ENCODE measurements at regions not wholly inside any gene's neighbourhood (a gene's known extent, or its start where the extent isn't known, plus 50 kb on each side); places are given as distances from the start of the nearest gene placed in this dataset.

GRCh38 chr6:137693711-137694110 is 173.3 kb upstream of the TNFAIP3 start:
- H3K4me3 ChIP-seq (ENCODE audit: low read depth, low read length): no peak overlapping the region
- TF ChIP-seq CTCF (IDR thresholded peaks at IDR 0.05; ENCODE audit: insufficient read depth, low read depth, low read length, missing control alignments): no peak
- DNase-seq (ENCODE audit: low read depth): no peak

DNA sequence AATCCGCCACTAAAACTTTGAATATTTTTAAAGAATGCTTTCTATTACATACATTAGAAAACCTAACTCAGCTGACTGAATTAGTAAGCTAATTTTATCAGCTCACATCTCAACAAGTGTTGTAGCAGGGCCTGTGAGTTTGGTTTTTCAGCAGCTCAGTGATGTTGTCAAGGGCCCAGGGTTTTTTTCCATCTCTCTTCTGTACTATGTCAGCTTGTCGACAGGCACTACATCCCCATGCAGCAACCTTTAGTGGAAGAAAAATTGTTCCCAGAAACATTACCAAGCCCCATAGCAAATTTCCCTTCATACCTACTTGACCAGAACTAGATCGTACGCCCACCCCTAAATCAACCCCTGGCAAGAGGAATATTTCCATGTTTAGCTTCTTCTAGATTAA is 170.3 kb upstream of the TNFAIP3 start:
- no peak for TF ChIP-seq CTCF (IDR thresholded peaks at IDR 0.05; ENCODE audit: insufficient read depth, low read depth, low read length, missing control alignments)
- H3K4me3 ChIP-seq (ENCODE audit: low read depth, low read length): no peak overlapping the region
- DNase-seq (ENCODE audit: low read depth): no peak

DNA sequence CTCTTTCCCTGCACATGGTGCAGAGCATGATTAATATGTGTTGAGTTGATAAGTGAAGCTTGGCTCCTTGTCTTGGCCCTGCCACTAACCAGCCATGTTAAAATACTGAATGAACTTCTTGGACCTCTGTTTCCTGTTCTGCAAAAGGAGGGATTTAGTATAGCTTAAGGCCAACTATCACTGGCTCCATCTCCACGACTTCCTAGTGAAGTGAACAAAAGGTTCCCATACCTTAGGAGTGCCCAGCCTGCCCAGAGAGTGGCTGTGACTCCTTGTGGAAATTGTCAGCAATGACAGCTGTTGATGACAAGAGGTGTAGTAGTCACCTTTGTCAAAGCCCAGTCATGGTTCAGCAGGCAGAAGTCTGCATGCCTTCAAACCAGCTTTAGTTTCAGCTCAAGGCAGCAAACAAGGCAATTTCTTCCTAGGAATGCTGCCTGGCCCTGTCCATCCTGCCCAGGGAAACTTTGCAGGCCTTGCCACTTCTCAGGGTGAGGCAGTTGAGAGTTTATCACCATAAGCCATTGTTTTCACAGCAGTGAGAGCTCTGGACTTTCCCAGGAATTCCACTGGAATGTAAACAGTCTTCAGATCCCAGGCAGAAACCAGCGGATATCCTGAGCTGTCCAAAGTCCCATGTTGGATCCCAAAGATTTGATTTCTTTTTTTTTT is 169.7 kb upstream of the TNFAIP3 start:
- TF ChIP-seq CTCF (IDR thresholded peaks at IDR 0.05; ENCODE audit: insufficient read depth, low read depth, low read length, missing control alignments): peak; percentile 23
- H3K4me3 ChIP-seq (ENCODE audit: low read depth, low read length): no peak overlapping the region
- peak; percentile 58 for DNase-seq (ENCODE audit: low read depth)

DNA sequence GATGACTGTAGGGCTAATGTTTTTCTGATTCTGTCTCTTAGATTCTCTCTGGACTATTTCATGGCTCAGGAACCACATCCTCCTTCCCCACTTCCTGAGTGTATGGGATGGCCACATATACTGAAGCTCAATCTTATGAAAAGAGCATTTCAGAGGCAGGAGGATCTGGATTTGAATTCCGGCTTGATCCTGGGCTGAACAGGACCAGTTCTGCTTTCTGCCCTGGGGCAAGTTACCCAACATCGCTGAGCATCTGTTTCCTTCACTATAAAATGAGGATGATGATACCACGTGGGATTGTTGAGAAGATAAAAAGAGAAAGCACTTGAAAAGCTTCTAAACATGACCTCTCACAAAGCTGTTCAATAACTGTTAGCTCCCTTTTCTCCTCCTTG is 168.4 kb upstream of the TNFAIP3 start:
- no peak for DNase-seq (ENCODE audit: low read depth)

DNA sequence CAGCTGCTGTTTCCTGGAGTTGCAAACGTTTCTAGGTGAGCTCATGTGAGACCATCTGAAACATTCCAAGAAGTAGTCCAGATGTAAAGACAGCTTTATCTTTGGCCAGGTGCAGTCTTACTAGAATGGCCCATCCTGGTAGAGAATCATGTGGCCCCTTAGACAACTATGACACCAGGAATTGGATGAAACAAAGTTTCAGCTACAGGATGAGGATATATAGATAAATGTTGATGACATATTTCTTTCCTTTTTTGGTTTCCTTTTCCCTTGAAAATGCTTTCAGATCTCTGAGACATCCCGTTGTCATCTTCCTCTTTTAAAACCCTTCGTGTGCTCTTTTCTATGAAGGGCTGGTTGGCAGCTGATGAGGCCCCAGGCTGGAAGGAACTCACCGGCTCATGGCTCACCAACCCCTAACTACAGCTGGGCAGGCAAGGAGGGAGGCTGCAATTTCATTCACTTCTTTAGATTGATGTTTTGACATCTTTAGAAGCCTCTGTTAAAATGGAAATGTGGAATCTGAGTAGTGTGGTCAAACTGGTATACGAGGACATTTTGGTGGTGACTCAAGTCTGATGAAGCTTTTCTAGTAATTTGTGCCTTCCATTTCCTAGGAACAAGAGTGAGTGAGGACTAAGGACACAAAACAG is 167.9 kb upstream of the TNFAIP3 start:
- H3K4me3 ChIP-seq (ENCODE audit: low read depth, low read length): no peak overlapping the region
- TF ChIP-seq CTCF (IDR thresholded peaks at IDR 0.05; ENCODE audit: insufficient read depth, low read depth, low read length, missing control alignments): no peak
- DNase-seq (ENCODE audit: low read depth): peak; percentile 10

More for the DNA sequence above, 168.4 kb upstream of the TNFAIP3 start:
- no peak overlapping the region for H3K4me3 ChIP-seq (ENCODE audit: low read depth, low read length)
- no peak for TF ChIP-seq CTCF (IDR thresholded peaks at IDR 0.05; ENCODE audit: insufficient read depth, low read depth, low read length, missing control alignments)

- TF ChIP-seq CTCF (IDR thresholded peaks at IDR 0.05; ENCODE audit: insufficient read depth, low read depth, low read length, missing control alignments): no peak
- no peak overlapping the region for H3K4me3 ChIP-seq (ENCODE audit: low read depth, low read length)
- DNase-seq (ENCODE audit: low read depth): no peak
These were observed 166.9 kb upstream of the TNFAIP3 start for GRCh38 chr6:137700161-137700560.
